GM18499 (cell line): ENCODE measurements at regions not wholly inside any gene's neighbourhood (a gene's known extent, or its start where the extent isn't known, plus 50 kb on each side); places are given as distances from the start of the nearest gene placed in this dataset.
"Not testable (repeated sequence)": the region's sequence is repeated elsewhere in the genome, so short reads cannot be mapped to it uniquely, and the experiment has no call there.

Experiments used
- ATAC-seq: cut with Tn5 transposase; IDR thresholded peaks from one replicate; pipeline ENCODE4 v1.9.1; 2021; ENCODE audit warnings: moderate number of reproducible peaks; ENCODE audit not compliant: insufficient read depth, unreplicated experiment

DNA sequence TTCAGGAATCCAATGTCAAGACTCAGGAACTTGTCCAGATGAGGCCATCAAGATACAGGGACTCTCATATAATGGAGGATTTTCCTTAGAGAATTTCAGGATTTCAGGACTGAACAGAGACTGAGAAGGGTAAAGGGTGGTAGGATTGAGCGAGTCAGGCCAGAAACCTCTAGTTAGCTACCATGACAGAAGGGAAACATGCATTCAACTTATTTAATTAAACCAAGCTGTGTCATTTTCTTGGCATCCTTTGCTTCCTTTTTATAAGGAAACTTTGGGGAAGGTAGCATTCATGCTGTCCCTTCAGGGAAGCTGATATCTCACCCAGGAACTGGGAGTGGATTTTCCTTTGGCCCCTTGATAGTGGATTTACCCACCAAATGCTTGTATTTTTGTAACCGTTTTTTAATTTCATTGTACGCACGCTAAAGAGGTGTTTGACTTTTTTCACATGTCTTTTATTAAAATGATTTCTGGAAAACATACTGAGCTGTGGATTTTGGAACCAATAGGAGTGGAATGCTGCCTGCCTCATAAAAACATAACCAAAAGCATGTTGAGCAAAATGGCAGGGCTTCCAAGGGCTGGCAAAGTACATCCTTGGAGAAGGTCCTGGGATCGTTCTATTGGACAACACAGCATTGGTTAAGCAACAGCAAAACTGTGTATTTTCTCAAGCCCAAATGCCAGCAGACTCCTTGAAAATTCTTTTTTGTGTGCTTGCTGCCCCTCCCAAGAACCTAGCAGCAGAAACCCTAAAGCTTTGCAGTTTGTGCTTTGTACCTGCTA, 104.5 kb downstream of the CXCL12 start:
- ATAC-seq, result no peak

DNA sequence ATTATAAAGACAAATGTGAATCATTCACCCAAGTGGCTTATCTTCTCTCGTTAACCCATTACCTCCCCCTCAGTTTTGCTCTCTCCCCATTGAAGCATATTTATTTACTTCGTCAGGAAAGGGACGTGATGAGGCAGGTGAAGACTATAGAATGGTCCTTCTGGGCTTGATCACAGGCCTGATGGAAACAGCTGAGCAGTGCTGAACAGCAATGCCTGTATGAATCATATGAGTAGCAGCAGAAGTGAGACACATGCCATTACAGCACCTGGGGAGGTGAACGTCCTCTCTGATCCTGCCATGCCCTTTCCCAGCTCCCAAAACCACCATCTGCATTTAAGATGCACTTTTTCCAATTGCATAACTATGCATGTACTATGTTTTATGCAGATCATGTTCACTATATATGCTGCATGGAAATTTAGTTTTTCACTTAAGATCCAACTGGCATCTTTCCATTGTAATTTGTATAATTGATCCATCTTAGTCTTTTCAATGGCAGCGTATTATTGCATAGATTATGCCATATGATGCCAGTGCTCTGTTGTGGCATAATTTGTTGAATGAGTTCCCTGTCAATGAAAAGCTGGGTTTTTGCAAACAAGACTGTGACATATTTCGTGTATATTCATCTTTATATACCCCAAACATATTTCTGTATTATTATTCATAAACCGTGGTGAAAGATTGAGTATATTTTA, 105.3 kb downstream of the CXCL12 start:
- ATAC-seq, result no peak

GRCh38 chr10:44278837-44279324, 106.0 kb downstream of the CXCL12 start:
- no peak for ATAC-seq

DNA sequence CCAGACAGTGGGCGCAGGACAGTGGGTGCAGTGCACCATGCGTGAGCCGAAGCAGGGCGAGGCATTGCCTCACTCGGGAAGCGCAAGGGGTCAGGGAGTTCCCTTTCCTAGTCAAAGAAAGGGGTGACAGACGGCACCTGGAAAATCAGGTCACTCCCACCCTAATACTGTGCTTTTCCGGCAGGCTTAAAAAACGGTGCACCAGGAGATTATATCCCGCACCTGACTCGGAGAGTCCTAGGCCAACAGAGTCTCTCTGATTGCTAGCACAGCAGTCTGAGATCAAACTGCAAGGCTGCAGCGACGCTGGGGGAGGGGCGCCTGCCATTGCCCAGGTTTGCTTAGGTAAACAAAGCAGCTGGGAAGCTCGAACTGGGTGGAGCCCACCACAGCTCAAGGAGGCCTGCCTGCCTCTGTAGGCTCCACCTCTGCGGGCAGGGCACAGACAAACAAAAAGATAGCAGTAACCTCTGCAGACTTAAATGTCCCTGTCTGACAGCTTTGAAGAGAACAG, 116.4 kb downstream of the CXCL12 start:
- ATAC-seq, result not testable (repeated sequence)

DNA sequence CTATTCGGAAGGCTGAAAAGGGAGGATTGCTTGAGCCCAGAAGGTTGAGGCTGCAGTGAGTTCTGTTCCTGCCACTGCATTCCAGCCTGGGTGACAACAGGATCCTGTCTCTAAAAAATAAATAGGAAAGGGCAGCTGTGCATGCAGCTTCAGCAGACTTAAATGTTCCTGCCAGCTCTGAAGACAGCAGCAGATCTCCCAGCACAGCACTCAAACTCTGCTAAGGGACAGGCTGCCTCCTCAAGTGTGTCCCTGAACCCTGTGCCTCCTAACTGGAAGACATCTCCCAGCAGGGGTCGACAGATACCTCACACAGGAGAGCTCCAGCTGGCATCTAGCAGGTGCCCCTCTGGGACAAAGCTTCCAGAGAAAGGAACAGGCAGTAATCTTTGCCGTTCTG, 117.9 kb downstream of the CXCL12 start:
- ATAC-seq, result no peak

DNA sequence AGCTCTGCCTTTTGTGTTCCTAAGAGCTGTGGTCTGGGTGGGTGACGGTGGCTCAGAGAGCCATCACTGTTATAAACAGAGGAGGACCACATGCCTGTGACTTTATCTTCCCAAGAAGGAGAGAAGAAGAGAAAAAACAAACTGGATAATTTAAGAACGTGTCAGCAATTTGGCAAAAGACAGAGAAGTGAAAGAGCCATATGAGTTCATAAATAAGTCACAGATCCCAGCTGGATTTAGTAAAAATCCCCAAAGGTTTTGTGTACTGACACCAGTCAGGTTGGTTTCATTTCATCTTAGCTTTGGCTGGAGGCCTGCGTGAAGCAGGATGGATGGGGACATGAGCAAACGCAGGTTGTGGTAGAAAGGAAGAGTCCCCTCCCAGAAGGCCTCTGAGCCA, 120.7 kb downstream of the CXCL12 start:
- ATAC-seq, result no peak

DNA sequence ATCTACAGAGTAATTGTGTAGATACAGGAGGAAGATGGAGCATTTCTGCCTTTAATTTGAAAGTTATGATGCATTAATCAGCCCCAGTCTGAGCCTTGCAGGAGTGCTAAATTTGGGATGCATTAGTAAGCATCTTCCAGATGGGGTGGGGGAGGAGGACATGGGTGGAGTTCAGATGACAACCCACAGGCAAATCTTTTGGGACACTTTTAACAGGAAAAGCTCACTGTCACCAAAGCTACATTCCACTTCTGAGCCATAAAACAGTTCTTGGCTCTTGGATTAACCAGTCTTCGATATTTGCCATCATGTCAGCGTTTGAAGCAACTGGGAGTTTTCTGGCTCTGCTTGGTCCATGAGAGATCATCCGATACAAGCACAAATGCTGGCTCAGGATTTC, 121.1 kb downstream of the CXCL12 start:
- no peak for ATAC-seq

GRCh38 chr10:44262551-44263251, 122.2 kb downstream of the CXCL12 start:
- ATAC-seq, result no peak

DNA sequence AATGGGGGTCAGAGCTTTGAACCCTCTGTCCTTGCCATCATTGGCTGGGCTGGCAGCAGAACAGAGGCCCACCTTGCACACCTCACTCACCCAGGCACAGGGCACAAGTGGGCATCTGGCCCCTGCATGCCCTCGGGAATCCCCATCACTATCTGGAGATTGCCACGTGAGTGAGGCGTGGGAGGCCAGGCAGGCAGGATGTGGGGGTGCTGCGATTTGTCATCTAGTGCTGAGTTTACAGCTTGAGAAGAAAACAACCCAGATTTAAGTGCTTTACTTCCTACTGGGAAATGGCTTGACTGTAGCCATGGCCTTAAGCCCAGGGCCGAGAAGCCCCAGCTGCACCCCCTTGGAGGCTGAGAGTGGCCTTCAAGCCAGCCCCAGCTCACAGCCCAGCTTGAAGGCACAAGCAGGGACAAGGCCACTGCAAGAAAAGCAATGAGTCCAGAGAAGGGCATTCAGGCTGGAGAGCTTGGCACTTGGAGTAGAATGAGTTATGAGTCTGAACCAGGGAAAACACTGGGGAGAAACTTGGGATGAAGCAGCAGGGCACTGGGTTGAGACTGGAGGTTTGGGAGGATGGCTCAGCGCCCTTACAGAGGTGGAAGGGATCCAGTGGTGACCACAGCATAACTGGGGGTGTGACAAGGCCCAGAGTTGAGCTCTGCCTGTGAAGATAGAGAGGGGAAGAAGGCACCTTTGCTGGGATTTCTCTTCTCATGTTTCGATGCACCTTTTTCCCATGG, 123.0 kb downstream of the CXCL12 start:
- ATAC-seq, result no peak

GRCh38 chr10:44261296-44261695, 123.6 kb downstream of the CXCL12 start:
- ATAC-seq, result no peak

- ATAC-seq, result no peak
Observed at GRCh38 chr10:44260286-44260928, 124.5 kb downstream of the CXCL12 start.

DNA sequence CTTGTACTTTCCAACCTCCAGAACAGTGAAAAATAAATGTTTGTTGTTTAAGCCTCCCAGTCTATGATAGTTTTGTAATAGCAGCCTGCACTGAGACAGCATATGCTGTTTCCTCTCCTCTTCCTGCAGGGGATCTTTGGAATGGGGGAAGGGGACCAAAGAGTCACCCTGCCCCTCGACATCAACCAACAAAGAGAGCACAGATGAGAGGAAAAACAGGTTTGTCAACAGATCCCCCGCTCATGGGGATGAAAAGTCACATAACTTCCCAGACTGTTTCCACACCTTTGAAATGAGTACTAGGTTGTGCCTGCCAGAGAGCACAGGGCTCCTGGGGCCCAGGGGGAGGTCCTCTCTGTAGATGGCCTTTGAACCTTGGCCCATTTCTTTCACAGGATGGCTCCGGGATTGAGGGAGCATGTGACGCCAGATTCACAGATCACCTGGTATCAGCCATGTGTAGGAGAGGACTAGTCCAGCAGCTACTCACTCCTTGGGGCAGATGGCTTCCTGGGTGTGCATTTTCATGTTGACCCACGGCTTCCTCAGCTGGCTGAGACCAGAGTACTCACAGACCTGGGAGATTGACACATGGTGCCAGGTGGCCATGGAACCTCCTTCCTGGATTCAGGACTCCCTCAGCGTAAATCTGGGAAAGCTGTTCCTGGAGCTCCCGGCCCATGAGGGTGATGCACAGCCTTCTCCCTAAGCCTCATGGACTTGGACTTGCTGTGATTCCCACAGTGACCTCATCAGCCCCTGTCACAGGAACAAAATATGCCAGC, 125.6 kb downstream of the CXCL12 start:
- no peak for ATAC-seq

DNA sequence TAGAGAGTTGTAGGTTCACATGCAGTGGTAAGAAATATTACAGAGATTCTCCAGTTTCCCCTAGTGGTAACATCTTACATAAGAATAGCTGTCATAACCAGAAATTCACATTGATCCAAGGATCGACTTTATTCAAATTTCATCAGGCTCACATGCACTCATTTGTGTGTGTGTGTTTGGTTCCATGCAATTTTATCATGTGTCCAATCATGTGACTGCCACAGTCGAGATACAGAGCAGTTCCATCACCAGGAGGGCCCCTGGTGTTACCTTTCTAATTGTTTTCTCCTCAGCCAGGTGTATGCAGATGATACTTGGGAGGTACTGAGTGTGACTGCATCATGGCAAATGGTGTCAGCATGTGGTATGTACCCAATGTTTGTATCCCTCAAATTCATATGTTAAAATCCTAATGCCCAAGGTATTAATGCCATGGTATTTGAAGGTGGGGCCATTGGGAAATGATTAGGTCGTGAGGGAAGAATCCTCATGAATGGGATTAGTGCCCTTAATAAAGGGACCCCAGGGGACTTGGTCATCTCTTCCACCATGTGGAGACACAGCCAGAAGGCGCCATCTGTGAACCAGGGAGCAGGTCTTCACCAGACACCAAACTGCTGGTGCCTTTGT, 126.3 kb downstream of the CXCL12 start:
- ATAC-seq, result no peak

- ATAC-seq, result no peak
Observed at GRCh38 chr10:44258019-44258418, 126.9 kb downstream of the CXCL12 start.

DNA sequence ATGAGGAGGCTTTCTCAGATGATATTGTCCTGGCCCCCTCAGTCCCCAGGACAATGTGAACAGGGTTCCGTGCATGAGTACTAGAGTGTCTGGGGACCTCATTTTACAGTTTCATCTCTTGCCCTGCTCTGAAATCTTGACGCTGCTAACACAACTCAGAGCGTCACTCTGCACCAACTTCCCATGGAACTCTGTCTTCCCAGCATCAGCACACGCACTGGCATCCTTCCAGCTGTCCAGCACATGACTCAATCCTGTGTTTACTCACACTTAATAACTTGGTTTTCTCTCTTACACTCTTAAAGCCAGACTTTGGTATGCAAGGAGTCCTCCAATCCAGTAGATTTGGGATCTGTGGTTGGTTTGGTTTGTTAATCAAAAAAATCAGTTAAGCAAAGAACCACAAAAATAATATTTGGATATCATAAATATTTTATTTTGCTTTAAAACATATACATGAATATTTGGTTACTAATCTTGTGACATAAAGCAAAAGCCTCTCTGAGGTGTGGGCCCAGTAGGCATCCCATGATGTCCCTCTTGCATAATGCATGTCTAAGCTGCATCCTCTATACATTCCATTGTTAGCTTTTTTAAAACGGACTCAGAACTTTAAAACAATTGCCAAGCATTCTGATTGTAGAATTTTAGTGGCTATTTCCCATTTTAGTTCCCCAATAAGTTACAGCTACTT, 131.0 kb downstream of the CXCL12 start:
- ATAC-seq, result no peak

GRCh38 chr10:44252631-44253030, 132.3 kb downstream of the CXCL12 start:
- ATAC-seq, result not testable (repeated sequence)

GRCh38 chr10:44249933-44250332, 135.0 kb downstream of the CXCL12 start:
- ATAC-seq, result not testable (repeated sequence)

GRCh38 chr10:44249490-44249889, 135.4 kb downstream of the CXCL12 start:
- ATAC-seq, result no peak
